ENCODE measurements at regions not wholly inside any gene's neighbourhood (a gene's known extent, or its start where the extent isn't known, plus 50 kb on each side); places are given as distances from the start of the nearest gene placed in this dataset.

DNA sequence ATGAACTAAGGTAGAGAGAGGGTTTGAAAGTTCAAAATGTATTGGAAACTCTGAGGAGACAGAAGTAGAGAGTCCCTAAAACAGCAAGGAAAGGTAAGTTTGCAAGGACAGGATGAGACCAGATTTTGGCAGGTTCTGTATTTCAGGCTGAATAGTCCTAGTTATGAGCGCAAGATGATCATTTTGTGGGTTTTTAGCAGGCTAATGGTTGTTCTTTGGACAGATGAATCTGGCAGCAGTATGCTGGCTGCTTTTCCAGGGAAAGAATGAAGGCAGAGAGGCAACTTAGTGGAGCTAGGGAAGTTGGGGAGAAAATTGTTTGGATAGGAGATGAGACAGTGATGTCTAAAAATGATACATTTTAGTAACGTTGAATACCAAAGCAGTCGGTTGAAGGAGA lies 243.5 kb upstream of the NRIP1 start:
- TF ChIP-seq CTCF (IDR thresholded peaks at IDR 0.05) (no peak), POLR2A (IDR thresholded peaks at IDR 0.05) (no peak), POLR2AphosphoS5 (IDR thresholded peaks at IDR 0.05) (no peak)

All from prostate gland (tissue), 2 donors.